Body of pancreas (tissue), 4 donors: ENCODE measurements at regions not wholly inside any gene's neighbourhood (a gene's known extent, or its start where the extent isn't known, plus 50 kb on each side); places are given as distances from the start of the nearest gene placed in this dataset.

Source experiments
- POLR2A ChIP-seq, 3 donors: fragments of 450-650 bp; IDR thresholded peaks; one replicate each; pipeline ENCODE4 v1.6.1; 2016; ENCODE audit warnings: antibody characterized with exemption in 3 of 3, mild to moderate bottlenecking in 2 of 3
- TF ChIP-seq, protein P1 (sequence below), 7 experiments: fragments of 450-650 bp in 4 of 7; fragments of 200-600 bp in 3 of 7; sonication (generic) in 3 of 7; IDR thresholded peaks; one replicate each; pipeline ENCODE4 v1.5.1; 2016 to 2019; ENCODE audit warnings: antibody characterized with exemption in 7 of 7

DNA sequence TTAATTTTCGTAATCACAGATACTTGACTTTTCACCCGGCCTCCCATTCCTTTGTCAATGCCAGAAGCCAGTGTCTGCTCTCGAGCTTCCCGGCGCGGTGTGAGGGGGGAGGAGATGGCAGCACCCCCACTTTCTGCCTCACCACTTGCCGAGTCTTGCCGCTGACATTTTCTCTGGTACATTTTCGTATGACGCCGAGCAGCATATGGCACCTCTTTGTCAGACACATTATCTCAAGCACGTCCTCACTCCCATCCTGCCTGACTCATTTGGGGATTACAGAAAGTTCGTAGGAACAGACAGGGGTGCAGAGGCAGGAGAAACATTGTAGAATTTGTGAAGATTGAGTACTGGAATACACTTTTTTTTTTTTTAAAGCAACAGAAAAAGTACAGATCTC is 60.8 kb upstream of the SORCS3 start:
- TF ChIP-seq, protein P1, sequence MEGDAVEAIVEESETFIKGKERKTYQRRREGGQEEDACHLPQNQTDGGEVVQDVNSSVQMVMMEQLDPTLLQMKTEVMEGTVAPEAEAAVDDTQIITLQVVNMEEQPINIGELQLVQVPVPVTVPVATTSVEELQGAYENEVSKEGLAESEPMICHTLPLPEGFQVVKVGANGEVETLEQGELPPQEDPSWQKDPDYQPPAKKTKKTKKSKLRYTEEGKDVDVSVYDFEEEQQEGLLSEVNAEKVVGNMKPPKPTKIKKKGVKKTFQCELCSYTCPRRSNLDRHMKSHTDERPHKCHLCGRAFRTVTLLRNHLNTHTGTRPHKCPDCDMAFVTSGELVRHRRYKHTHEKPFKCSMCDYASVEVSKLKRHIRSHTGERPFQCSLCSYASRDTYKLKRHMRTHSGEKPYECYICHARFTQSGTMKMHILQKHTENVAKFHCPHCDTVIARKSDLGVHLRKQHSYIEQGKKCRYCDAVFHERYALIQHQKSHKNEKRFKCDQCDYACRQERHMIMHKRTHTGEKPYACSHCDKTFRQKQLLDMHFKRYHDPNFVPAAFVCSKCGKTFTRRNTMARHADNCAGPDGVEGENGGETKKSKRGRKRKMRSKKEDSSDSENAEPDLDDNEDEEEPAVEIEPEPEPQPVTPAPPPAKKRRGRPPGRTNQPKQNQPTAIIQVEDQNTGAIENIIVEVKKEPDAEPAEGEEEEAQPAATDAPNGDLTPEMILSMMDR (IDR thresholded peaks at IDR 0.05): no peak
- no peak for TF ChIP-seq POLR2A (IDR thresholded peaks at IDR 0.05)
